ENCODE measurements at regions not wholly inside any gene's neighbourhood (a gene's known extent, or its start where the extent isn't known, plus 50 kb on each side); places are given as distances from the start of the nearest gene placed in this dataset.

- no peak overlapping the region for H3K9ac ChIP-seq
These were observed 151.9 kb upstream of the ALKAL2 start for GRCh38 chr2:439556-440402.

GRCh38 chr2:439077-439476 is 151.2 kb upstream of the ALKAL2 start:
- no peak overlapping the region for H3K9ac ChIP-seq
- no peaks in the 10 kb centered on the region for H4K20me1 ChIP-seq
- H3K4me1 ChIP-seq = peaks cover 93% of the 10 kb centered on the region
- no peaks in the 10 kb centered on the region for H3K36me3 ChIP-seq
- peak overlapping the region; percentile 56 for H3K27ac ChIP-seq
- H3K4me3 ChIP-seq = no peak overlapping the region
- TF ChIP-seq Cebpa-rat (IDR thresholded peaks at IDR 0.05) = no peak
- H3K4me2 ChIP-seq = peak overlapping the region; percentile 84
- no peaks in the 10 kb centered on the region for H3K27me3 ChIP-seq
- H3K9me3 ChIP-seq = no peaks in the 10 kb centered on the region

More at GRCh38 chr2:439556-440402, 151.9 kb upstream of the ALKAL2 start:
- no peaks in the 10 kb centered on the region for H3K27me3 ChIP-seq
- H3K4me1 ChIP-seq = peaks cover 94% of the 10 kb centered on the region
- H4K20me1 ChIP-seq = no peaks in the 10 kb centered on the region
- H3K36me3 ChIP-seq = no peaks in the 10 kb centered on the region
- peak overlapping the region; percentile 63; the same call in 1 of the 2 replicates for H3K27ac ChIP-seq
- peak overlapping the region; percentile 84 for H3K4me2 ChIP-seq
- no peak for TF ChIP-seq Cebpa-rat (IDR thresholded peaks at IDR 0.05)
- no peak overlapping the region for H3K4me3 ChIP-seq
- H3K9me3 ChIP-seq = no peaks in the 10 kb centered on the region

GRCh38 chr2:437756-438393 is 150.0 kb upstream of the ALKAL2 start:
- Histone ChIP-seq H3K27ac (peak overlapping the region; percentile 56), H4K20me1 (no peaks in the 10 kb centered on the region), H3K4me1 (peaks cover 83% of the 10 kb centered on the region), H3K36me3 (no peaks in the 10 kb centered on the region), H3K9me3 (no peaks in the 10 kb centered on the region), H3K9ac (peak overlapping the region; percentile 50; the same call in 1 of the 2 replicates), H3K4me3 (peak overlapping the region; percentile 47; the same call in 1 of the 2 replicates), H3K4me2 (peak overlapping the region; percentile 84), H3K27me3 (no peaks in the 10 kb centered on the region)
- TF ChIP-seq Cebpa-rat (IDR thresholded peaks at IDR 0.05) = no peak

GRCh38 chr2:437180-437579 is 149.3 kb upstream of the ALKAL2 start:
- Histone ChIP-seq H3K27ac (peak overlapping the region; percentile 49; the same call in 1 of the 2 replicates), H3K4me1 (peaks cover 79% of the 10 kb centered on the region), H4K20me1 (no peaks in the 10 kb centered on the region), H3K4me2 (peak overlapping the region; percentile 84), H3K27me3 (no peaks in the 10 kb centered on the region), H3K9ac (no peak overlapping the region), H3K9me3 (no peaks in the 10 kb centered on the region), H3K4me3 (no peak overlapping the region), H3K36me3 (no peaks in the 10 kb centered on the region)
- no peak for TF ChIP-seq Cebpa-rat (IDR thresholded peaks at IDR 0.05)

GRCh38 chr2:436205-436604 is 148.3 kb upstream of the ALKAL2 start:
- Histone ChIP-seq H3K4me1 (peaks cover 71% of the 10 kb centered on the region), H3K4me2 (no peak overlapping the region), H3K9me3 (no peaks in the 10 kb centered on the region), H3K27ac (no peak overlapping the region), H3K4me3 (no peak overlapping the region), H3K9ac (no peak overlapping the region), H3K36me3 (no peaks in the 10 kb centered on the region), H3K27me3 (no peaks in the 10 kb centered on the region), H4K20me1 (no peaks in the 10 kb centered on the region)
- no peak for TF ChIP-seq Cebpa-rat (IDR thresholded peaks at IDR 0.05)

GRCh38 chr2:434625-435024 is 146.7 kb upstream of the ALKAL2 start:
- H3K4me2 ChIP-seq = no peak overlapping the region
- H3K9ac ChIP-seq = no peak overlapping the region
- H3K27me3 ChIP-seq = no peaks in the 10 kb centered on the region
- H3K9me3 ChIP-seq = no peaks in the 10 kb centered on the region
- H3K4me3 ChIP-seq = no peak overlapping the region
- no peak overlapping the region for H3K27ac ChIP-seq
- TF ChIP-seq Cebpa-rat (IDR thresholded peaks at IDR 0.05) = no peak
- no peaks in the 10 kb centered on the region for H4K20me1 ChIP-seq
- no peaks in the 10 kb centered on the region for H3K36me3 ChIP-seq
- H3K4me1 ChIP-seq = peaks cover 71% of the 10 kb centered on the region

- H3K27me3 ChIP-seq = no peaks in the 10 kb centered on the region
- no peak overlapping the region for H3K4me3 ChIP-seq
- H3K4me1 ChIP-seq = peaks cover 61% of the 10 kb centered on the region
- no peaks in the 10 kb centered on the region for H3K9me3 ChIP-seq
- no peak overlapping the region for H3K27ac ChIP-seq
- no peaks in the 10 kb centered on the region for H3K36me3 ChIP-seq
- no peak overlapping the region for H3K4me2 ChIP-seq
- H4K20me1 ChIP-seq = no peaks in the 10 kb centered on the region
- no peak for TF ChIP-seq Cebpa-rat (IDR thresholded peaks at IDR 0.05)
- no peak overlapping the region for H3K9ac ChIP-seq
These were observed 145.3 kb upstream of the ALKAL2 start for GRCh38 chr2:433216-433615.

- no peak for TF ChIP-seq Cebpa-rat (IDR thresholded peaks at IDR 0.05)
- no peaks in the 10 kb centered on the region for H3K36me3 ChIP-seq
These were observed 142.6 kb upstream of the ALKAL2 start for GRCh38 chr2:430291-431040.

GRCh38 chr2:429575-430254 is 141.8 kb upstream of the ALKAL2 start:
- Histone ChIP-seq H3K4me2 (peak overlapping the region; percentile 85), H3K36me3 (no peaks in the 10 kb centered on the region), H3K4me3 (peak overlapping the region; percentile 38; the same call in 1 of the 2 replicates), H3K9ac (no peak overlapping the region), H3K27me3 (no peaks in the 10 kb centered on the region), H3K9me3 (no peaks in the 10 kb centered on the region; the same call in none of the 2 replicates), H3K4me1 (peaks cover 29% of the 10 kb centered on the region), H3K27ac (peak overlapping the region; percentile 38; the same call in 1 of the 2 replicates), H4K20me1 (no peaks in the 10 kb centered on the region)
- no peak for TF ChIP-seq Cebpa-rat (IDR thresholded peaks at IDR 0.05)

More at GRCh38 chr2:430291-431040, 142.6 kb upstream of the ALKAL2 start:
- Histone ChIP-seq H3K4me3 (peak overlapping the region; percentile 38), H4K20me1 (no peaks in the 10 kb centered on the region), H3K27me3 (no peaks in the 10 kb centered on the region), H3K27ac (peak overlapping the region; percentile 56), H3K9me3 (no peaks in the 10 kb centered on the region; the same call in none of the 2 replicates), H3K4me1 (peaks cover 36% of the 10 kb centered on the region), H3K4me2 (peak overlapping the region; percentile 85), H3K9ac (peak overlapping the region; percentile 53; the same call in 1 of the 2 replicates)
